ENCODE measurements at regions not wholly inside any gene's neighbourhood (a gene's known extent, or its start where the extent isn't known, plus 50 kb on each side); places are given as distances from the start of the nearest gene placed in this dataset.

GRCh38 chr16:73232555-73233328 is 184.8 kb upstream of the ZFHX3 start:
- H3K4me1 ChIP-seq = no peaks in the 10 kb centered on the region
- no peak overlapping the region for H3K4me3 ChIP-seq
- no peaks in the 10 kb centered on the region for H3K36me3 ChIP-seq
- WGBS = 34% methylated on average over 27 of the region's 27 CpGs
- DNase-seq (ENCODE audit: low spot score in 2 of 2) = no peak
- TF ChIP-seq POLR2A (IDR thresholded peaks at IDR 0.05) (no peak), POLR2AphosphoS5 (IDR thresholded peaks at IDR 0.05) (no peak), EP300 (IDR thresholded peaks at IDR 0.05) (no peak), CTCF (IDR thresholded peaks at IDR 0.05) (no peak)
- peaks cover 4% of the 10 kb centered on the region for H3K27me3 ChIP-seq
- H3K9me3 ChIP-seq = no peaks in the 10 kb centered on the region
- H3K27ac ChIP-seq = no peak overlapping the region

GRCh38 chr16:73231944-73232554 is 184.1 kb upstream of the ZFHX3 start:
- H3K36me3 ChIP-seq = no peaks in the 10 kb centered on the region
- no peak for DNase-seq (ENCODE audit: low spot score in 2 of 2)
- 85% methylated on average over 26 of the region's 26 CpGs for WGBS
- H3K4me1 ChIP-seq = no peaks in the 10 kb centered on the region
- H3K27ac ChIP-seq = no peak overlapping the region
- H3K9me3 ChIP-seq = no peaks in the 10 kb centered on the region
- no peak overlapping the region for H3K4me3 ChIP-seq
- H3K27me3 ChIP-seq = peaks cover 4% of the 10 kb centered on the region
- no peak for TF ChIP-seq EP300 (IDR thresholded peaks at IDR 0.05)

- H3K9me3 ChIP-seq = no peaks in the 10 kb centered on the region
- no peaks in the 10 kb centered on the region for H3K36me3 ChIP-seq
- no peak for DNase-seq (ENCODE audit: low spot score in 2 of 2)
- H3K4me3 ChIP-seq = no peak overlapping the region
- WGBS = 89% methylated on average over 11 of the region's 11 CpGs
- H3K27ac ChIP-seq = no peak overlapping the region
- H3K27me3 ChIP-seq = peaks cover 4% of the 10 kb centered on the region
- no peaks in the 10 kb centered on the region for H3K4me1 ChIP-seq
- no peak for TF ChIP-seq EP300 (IDR thresholded peaks at IDR 0.05)
- TF ChIP-seq POLR2A (IDR thresholded peaks at IDR 0.05) = no peak
Observed at GRCh38 chr16:73231379-73231778, 183.5 kb upstream of the ZFHX3 start.

GRCh38 chr16:73230651-73231050 is 182.7 kb upstream of the ZFHX3 start:
- WGBS = 66% methylated on average over 7 of the region's 7 CpGs

GRCh38 chr16:73228649-73229048 is 180.7 kb upstream of the ZFHX3 start:
- H3K27me3 ChIP-seq = peaks cover 4% of the 10 kb centered on the region
- H3K36me3 ChIP-seq = no peaks in the 10 kb centered on the region
- H3K9me3 ChIP-seq = no peaks in the 10 kb centered on the region
- 75% methylated on average over 5 of the region's 5 CpGs for WGBS
- H3K4me3 ChIP-seq = no peak overlapping the region
- no peaks in the 10 kb centered on the region for H3K4me1 ChIP-seq
- no peak for DNase-seq (ENCODE audit: low spot score in 2 of 2)
- TF ChIP-seq POLR2AphosphoS5 (IDR thresholded peaks at IDR 0.05) (no peak), POLR2A (IDR thresholded peaks at IDR 0.05) (no peak), CTCF (IDR thresholded peaks at IDR 0.05) (no peak), EP300 (IDR thresholded peaks at IDR 0.05) (no peak)
- H3K27ac ChIP-seq = no peak overlapping the region

More at GRCh38 chr16:73230651-73231050, 182.7 kb upstream of the ZFHX3 start:
- TF ChIP-seq CTCF (IDR thresholded peaks at IDR 0.05) = no peak
- TF ChIP-seq POLR2A (IDR thresholded peaks at IDR 0.05) = no peak
- TF ChIP-seq EP300 (IDR thresholded peaks at IDR 0.05) = no peak
- no peak for TF ChIP-seq POLR2AphosphoS5 (IDR thresholded peaks at IDR 0.05)
- no peak for DNase-seq (ENCODE audit: low spot score in 2 of 2)
- H3K4me1 ChIP-seq = no peaks in the 10 kb centered on the region
- no peaks in the 10 kb centered on the region for H3K9me3 ChIP-seq
- no peaks in the 10 kb centered on the region for H3K36me3 ChIP-seq
- peaks cover 4% of the 10 kb centered on the region for H3K27me3 ChIP-seq
- no peak overlapping the region for H3K4me3 ChIP-seq
- H3K27ac ChIP-seq = no peak overlapping the region

- Histone ChIP-seq H3K9me3 (no peaks in the 10 kb centered on the region), H3K27ac (no peak overlapping the region), H3K4me3 (no peak overlapping the region), H3K4me1 (no peaks in the 10 kb centered on the region), H3K27me3 (peaks cover 5% of the 10 kb centered on the region), H3K36me3 (no peaks in the 10 kb centered on the region)
- whole genome bisulfite sequencing = 90% methylated on average over 8 of the region's 8 CpGs
- TF ChIP-seq POLR2A (IDR thresholded peaks at IDR 0.05) = no peak
- TF ChIP-seq CTCF (IDR thresholded peaks at IDR 0.05) = no peak
- no peak for TF ChIP-seq POLR2AphosphoS5 (IDR thresholded peaks at IDR 0.05)
- TF ChIP-seq EP300 (IDR thresholded peaks at IDR 0.05) = no peak
- no peak for DNase-seq (ENCODE audit: low spot score in 2 of 2)
Observed at GRCh38 chr16:73226675-73227074, 178.7 kb upstream of the ZFHX3 start.

Measured in suprapubic skin (tissue), 4 donors.